GM21515 (cell line): ENCODE measurements at regions not wholly inside any gene's neighbourhood (a gene's known extent, or its start where the extent isn't known, plus 50 kb on each side); places are given as distances from the start of the nearest gene placed in this dataset.

Experiments
- ATAC-seq: cut with Tn5 transposase; IDR thresholded peaks from one replicate; pipeline ENCODE4 v1.9.1; 2021; ENCODE audit not compliant: unreplicated experiment

- ATAC-seq = no peak
Measured at GRCh38 chr16:86353148-86353547, 157.2 kb upstream of the FOXF1 start.

GRCh38 chr16:86353948-86354347 is 156.4 kb upstream of the FOXF1 start:
- no peak for ATAC-seq

GRCh38 chr16:86354641-86355513 is 155.4 kb upstream of the FOXF1 start:
- ATAC-seq = no peak

DNA sequence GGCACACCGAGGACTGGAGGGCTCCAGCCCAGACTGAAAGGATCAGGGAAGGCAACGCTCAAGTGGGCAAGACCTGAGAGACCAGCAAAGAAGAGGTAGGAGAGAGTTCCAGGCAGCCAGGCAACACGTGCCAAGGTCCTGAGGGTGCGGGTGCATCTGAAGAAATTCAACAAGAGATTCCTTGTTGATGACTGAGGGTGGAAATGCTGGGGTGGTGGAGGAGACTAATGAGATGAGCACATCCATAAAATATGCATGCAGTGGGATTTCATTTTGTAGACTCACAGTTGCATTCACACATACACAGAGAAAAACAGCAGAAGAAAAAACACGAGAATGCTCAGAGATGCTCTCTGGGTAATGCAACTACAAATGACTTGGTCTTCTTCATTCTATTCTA is 154.8 kb upstream of the FOXF1 start:
- ATAC-seq = no peak

- ATAC-seq = no peak
Measured at GRCh38 chr16:86355951-86356350, 154.4 kb upstream of the FOXF1 start.

DNA sequence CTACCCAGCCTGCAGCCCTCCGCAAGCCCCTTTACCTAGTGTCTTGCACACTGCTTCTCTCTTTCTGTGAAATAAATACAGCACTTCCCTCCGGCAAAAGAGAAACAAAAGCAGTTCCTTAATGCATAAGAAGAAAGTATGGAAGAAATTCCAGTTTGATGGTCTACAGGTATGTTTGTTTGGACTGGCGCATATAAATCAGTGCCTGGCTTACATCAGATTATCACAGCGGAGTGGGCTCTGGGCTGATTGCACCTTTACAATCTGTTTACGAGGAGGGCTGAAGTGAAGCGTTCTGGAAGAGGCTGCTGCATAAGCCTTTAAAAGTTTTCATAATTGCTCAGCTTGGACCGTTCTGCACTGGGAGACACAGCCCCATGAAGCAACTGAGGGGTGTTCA is 153.5 kb upstream of the FOXF1 start:
- ATAC-seq = no peak

DNA sequence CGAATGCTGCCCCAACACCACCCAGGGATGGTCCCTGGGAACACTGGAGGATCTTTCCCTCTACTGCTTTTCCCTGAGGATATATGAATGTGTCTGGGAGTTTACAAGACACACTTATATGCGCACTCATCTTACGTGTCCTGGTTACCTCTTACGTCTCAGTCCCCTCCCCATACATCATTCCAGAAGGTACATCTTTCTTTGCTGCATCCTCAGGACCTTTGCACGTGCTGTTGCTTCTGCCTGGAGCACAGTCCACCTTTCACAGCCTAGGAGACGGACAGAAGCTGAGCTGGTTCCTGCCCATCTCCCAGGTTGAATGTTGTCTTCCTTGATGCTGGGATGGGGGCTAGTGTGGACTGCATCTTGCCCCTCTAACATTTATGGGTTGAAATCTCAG is 153.0 kb upstream of the FOXF1 start:
- no peak for ATAC-seq

GRCh38 chr16:86357950-86358349 is 152.4 kb upstream of the FOXF1 start:
- no peak for ATAC-seq

GRCh38 chr16:86359571-86359970 is 150.8 kb upstream of the FOXF1 start:
- ATAC-seq = no peak

DNA sequence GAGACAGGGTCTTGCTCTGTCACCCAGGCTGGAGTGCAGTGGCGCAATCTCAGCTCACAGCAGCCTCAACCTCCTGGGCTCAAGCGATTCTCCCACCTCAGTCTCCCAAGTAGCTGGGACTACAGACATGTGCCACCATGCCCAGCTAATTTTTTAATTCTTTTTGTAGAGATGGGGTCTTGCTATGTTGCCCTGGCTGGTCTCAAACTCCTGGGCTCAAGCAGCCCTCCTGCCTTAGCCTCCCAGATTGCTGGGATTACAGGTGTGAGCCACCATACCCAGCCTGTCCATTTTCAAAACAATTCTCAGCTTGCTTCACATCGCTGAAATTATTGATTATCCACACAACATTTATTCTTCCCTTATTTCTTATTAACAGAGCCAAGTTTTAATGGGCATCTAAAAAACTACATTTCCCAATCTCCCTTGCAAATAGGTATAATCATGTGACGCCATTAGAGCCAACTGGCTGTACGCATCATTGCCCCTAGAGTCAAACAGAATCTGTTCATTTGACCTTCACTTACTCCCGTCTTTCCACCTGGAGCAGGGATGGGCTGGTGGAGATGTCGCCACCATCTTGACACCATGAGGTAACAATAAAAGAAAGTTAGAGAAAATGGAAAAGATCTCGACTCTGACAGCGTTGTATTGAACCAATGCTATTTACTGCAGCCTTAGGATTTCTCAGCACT is 148.0 kb upstream of the FOXF1 start:
- no peak for ATAC-seq

- ATAC-seq = no peak
Measured at GRCh38 chr16:86363057-86363490, 147.3 kb upstream of the FOXF1 start.

DNA sequence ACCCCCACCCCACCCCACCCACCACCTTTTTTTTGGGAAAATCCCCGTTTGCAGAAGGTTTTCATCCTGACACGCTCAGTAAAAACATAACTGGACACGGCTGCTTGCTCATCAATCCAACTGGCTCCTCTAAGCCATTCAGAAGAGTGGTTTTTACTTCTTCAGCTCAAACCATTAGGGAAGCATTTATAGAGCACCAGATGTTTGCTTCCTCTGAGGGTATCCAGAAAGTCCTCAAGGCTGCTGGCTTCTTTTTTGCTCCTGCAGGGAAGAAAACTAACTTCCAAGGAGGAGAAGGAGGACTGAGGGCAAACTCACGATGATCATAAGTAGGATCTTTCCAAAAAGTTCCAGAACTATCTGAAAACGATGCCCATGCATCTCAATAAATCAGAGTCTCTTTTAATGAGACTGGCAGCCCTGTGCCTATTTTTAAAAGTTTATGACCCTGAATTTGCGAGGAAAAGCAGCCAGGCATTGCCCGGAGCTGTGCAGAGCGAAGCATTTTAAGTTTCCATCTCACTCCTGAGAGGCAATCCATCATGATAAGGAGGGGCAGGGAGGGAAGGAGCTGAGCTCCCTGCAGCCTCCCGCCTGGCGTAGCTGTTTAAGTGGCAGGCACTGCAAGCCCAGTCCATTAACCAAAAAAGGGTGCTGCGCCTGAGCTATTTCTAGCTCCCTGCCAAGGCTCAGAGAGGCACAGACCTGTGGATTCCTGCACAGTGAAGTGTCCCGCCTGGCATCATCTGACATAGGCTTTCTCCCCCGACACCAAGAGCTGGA is 146.3 kb upstream of the FOXF1 start:
- ATAC-seq = no peak

DNA sequence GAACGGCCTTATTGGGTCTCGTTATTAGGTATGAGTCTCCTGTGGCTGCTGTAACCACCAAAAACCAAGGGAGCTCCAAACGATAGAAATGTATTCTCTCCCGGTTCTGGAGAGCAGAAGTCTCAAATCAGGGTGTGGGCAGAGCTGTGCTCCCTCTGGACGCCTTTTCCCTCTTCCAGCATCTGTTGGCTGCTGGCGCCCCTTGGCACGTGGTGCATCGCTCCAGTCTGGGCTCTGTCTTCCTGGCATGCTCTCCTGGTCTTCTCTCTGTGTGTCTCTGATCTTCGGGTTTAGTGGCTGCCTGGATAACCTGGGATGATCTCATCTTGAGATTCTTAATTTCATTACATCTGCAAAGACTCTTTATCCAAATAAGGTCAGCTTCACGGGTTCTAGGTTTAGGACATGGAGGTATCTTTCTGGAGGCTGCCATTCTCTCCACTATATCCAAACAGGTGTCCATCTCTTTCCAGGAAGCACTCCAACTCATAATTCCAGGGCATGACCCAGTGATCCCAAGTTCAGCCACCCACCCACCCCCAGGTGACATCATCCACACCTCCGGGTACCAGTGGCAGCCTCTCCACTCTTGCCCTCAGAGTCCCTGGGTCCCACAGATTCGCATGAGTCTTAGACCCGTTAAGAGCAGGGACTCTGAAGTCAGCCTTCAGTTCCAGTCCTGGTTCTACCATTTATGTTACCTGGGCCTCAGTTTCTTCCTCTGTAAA is 145.5 kb upstream of the FOXF1 start:
- no peak for ATAC-seq

DNA sequence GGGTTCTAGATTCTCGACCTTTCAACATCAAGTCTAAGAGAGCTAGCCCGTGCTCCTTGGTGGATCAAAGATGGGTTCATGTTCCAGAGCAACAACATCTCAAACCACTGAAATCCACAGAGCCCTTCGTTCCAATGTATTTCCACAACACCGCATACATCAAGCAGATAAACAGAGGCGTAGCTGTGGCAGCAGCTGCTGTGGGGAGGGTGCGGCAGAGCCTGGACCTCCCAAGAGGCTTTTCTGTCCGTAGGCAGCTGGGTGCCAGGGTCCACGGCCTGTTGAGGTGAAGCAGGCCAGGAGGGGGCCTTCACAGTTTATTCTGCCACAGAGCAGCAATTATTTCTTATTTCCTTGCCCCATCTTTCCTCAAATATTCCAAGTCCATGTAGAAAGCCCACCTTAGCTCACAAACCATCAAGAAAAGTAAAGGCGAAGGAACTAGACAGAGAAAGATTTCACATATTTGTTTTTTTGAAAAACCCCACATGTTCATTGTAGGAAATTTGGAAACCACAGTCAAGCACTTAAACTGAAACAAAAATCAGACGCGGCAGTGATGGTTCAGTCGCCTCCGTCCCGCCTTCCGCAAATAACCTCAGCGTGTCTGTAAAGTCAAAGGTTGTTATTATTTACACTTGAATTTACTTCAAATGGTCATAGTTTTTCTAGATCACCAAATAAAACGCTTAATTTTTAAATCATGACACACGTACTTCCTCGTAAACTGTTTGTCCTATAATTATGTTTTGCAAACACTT is 144.6 kb upstream of the FOXF1 start:
- ATAC-seq = no peak

- ATAC-seq = no peak
Measured at GRCh38 chr16:86366481-86366880, 143.8 kb upstream of the FOXF1 start.

DNA sequence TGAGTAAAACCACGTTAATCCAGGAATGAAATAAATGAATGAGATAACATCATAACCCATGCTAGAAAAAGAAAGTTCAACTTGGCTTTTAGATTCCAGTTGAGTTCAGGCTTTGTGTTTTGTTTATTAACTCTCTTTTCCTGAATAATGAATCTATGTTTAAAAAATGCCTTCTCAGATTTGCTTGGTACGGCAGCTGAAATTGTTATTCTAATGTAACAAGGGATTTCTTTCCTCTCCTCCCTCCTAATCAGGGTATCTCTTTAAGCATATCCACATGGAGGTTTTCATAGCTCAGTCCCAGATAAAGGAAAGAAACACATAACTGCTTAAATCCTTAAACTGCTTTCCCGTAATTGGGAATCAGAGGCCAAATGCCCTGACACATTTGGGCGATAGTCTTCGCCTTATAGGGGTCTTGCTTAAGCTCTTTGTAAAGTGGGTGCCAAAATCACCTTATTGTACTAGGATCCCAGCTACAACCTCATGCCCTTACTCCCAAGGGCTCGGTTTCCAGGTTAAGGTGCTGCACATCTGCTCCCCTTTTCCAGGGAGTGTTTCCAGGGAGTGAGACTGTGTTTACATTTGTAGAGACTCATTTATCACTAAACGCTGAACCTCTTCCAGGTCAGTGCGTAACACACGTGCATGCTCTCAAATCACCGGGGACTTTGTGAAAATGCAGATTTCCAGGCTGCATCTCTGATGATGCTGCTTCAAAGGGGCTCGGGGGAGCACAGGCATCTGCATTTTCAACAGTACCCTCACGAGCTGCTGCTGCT is 142.8 kb upstream of the FOXF1 start:
- ATAC-seq = no peak

DNA sequence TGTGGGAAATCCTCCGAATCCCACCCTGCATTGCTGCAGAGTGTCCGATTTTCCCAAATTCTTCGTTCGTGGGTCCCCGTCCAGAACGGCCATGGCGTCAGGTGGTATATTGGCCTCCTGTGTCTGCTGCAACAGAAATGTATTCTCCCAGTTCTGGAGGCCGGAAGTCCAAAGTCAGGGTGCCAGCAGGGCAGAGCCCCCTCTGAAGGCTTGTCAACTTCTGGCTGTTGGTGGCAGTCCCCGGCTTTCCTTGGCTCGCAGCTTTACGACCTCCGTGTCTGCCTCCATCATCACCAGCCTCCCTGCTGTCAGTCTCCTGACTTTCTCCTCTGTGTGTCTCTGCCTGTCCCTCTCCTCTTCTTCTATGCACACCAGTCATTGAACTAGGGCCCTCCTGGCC is 142.1 kb upstream of the FOXF1 start:
- no peak for ATAC-seq

DNA sequence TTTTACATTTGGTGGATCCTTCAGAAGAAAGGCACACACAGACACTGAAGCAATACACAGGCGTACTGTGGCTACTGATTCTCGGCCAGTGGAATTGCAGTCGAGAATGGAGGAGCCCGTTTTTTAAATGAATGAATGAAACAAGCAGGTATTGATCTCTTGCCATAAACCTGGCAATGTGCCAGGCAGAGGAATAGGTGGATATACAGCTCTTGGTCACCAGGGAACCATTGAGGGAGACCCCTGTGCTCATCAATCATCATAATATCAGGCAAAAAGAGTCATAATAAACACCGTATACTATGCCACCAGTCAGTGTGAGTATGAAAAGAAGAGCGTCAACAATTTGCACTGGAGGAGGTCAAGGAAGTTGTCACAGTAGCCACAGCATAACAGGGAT is 140.3 kb upstream of the FOXF1 start:
- no peak for ATAC-seq

DNA sequence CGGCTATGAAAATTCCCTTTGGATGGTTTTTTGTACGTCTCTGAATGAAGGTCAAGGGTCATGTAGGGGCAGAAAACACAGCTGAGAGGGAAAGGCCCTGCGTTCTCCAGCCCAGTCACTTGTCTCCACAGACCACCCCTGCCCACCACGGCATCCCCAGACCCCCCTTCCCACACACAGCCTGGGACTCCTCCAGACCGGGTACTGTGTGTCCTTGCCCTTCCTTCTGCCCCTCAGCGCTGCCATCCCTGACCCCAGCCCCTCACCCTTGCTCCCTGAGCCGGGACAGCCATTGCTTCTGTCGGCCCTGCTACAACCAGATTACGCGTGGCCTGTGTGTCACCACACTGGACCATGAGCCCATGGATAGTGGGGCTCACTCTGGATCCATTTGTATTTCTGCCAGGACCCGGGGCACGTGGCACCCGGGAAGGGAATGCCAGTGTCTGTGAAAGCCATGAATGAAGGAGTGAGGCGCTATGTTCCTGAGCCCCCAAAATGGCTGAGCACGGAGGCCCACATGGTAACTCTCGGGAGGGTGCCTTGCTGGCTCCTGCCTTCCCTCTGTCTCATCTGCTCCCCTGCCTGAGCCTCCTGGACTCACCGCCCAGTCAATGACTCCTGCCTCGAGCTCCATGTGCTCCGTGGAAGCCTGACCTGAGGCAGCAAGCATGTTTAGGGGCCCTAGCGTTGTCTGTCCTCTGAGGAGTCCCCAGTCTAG is 139.1 kb upstream of the FOXF1 start:
- ATAC-seq = no peak
